ENCODE measurements at regions not wholly inside any gene's neighbourhood (a gene's known extent, or its start where the extent isn't known, plus 50 kb on each side); places are given as distances from the start of the nearest gene placed in this dataset.

GRCh38 chr2:217687771-217688170 is 315.0 kb downstream of the TNS1 start:
- DNase-seq, result no peak

DNA sequence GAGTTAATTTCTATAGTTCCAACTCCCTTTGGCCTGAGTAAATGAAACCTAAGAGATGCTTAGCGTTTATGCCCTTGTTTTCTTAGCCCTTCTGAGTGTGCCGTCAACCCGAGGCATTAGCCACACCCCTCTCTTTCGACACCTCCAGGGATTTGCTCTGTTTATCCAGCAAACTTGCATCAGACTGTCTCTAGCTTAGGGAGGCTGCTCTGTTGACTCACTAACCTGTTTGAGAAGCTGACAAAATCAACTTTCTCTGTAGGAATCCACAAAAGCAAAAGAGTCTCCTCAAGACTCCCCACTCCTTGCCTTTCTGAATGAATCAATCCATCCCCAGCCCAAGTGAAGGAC is 317.6 kb downstream of the TNS1 start:
- no peak for DNase-seq

DNA sequence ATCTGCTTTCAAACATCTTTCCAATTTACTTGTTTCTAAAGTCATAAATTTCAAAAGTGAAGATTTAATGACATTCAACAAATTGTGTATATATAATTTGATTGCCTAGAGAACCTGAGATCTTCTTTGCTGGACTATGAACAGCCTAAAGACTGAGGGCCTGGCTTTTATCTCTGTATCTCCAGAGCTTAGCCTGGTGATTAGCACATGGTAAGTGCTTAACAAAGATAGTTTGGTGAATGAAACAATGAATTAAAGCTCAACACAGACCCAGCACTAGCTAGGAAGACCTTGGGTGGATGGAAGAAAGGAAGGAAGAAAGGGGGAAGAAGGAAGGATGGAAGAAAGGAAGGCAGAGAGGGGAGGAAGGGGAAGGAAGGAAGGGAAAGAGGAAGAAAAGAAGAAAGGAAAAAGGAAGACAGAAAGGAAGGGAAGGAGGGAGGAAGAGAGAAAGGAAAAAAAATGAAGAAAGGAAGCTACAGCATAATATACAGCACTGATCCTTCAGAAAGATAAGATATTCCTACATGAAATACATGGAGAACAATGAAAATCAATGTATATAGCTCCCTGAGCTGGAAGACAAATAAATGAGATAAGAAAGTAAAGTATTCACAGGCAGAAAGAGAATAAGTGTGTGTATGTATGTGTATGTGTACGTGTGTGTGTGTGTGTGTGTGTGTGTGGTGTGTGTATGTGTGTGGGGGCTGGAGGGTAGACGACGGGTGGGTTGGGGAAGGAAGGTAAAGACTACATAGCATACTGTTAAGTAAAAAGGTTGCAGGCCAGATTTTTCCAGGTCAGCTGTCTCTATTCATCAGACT is 318.2 kb downstream of the TNS1 start:
- no peak for DNase-seq

DNA sequence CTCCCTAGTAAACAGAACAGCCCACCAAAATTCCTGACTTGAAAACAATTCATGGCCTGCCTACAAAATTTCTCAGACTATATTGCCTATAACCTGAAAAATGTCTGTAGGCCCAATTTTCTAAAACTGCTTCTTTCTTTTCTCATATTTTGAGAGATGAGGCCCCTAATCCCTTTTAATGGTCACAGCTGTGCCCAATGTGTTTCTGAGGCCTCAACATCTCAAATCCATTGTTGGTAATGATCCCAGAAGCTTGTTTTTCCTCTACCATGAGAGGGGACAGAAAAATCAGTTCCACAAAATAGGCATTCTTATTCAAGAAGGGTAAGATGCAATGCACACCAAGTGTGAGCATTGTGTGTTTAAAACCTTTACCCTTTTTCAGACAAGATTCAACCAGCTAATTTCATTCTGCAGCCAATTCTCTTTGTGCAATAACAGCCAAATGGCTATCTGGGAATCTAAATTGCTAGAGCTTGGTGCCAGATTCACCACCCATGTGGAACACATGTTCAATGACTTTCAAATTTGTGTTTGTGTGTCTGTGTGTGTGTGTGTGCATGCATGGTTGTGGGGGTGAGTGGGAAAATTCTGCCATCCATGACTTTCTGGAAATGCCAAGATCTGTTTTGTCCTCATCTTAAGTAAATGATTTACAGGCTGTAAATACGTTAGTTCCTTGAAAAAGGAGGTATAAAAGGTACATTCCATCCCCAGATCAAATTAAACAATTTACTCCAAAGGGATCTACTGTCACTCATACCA is 319.5 kb downstream of the TNS1 start:
- DNase-seq, result no peak

DNA sequence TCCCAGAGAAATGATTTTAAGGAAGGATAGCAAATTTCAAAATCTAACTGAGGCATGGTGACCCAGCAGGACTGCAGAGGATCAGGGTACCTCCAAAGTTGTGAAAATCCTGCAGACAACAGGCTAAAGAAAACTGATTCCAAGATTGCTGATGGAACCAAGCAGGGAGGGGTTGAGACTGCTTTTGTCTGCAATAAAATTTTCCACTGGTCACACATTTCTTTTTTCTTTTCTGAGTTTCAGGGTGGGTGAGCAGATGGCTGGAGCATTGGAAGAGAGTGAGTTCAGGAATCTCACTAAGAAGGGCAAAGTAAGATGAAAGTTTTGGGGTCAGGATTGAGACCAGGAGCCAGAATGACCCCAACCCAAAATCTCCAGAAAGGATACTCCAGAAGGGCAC is 321.0 kb downstream of the TNS1 start:
- no peak for DNase-seq

- no peak for DNase-seq
Observed at GRCh38 chr2:217680381-217680780, 322.4 kb downstream of the TNS1 start.

- DNase-seq, result no peak
Observed at GRCh38 chr2:217673627-217674026, 329.2 kb downstream of the TNS1 start.

- no peak for DNase-seq
Observed at GRCh38 chr2:217672472-217672871, 330.3 kb downstream of the TNS1 start.

GRCh38 chr2:217671871-217672270 is 330.9 kb downstream of the TNS1 start:
- DNase-seq, result no peak

- no peak for DNase-seq
Observed at GRCh38 chr2:217671075-217671474, 331.7 kb downstream of the TNS1 start.

GRCh38 chr2:217669831-217670230 is 333.0 kb downstream of the TNS1 start:
- DNase-seq, result no peak

- DNase-seq, result no peak
Observed at GRCh38 chr2:217667512-217667911, 335.3 kb downstream of the TNS1 start.

DNA sequence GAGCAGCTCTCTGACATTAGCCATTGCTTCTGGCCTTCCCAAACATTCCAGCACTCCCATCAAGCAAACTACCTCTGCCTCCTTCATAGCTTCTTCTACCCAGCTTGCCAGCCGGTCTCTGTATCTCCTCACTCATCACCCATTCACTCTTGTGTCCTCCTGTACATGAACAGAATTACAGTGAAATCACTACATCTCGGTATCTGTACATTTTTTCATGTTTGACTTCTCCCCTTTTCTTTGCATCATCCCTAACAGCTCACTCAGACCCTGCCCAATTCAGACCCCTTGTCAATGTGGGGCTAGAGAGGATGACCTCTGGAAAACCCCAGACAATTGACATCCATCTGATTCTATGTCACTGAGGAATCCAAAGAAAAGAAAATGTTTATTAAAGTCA is 335.8 kb downstream of the TNS1 start:
- no peak for DNase-seq

GRCh38 chr2:217666338-217666737 is 336.5 kb downstream of the TNS1 start:
- no peak for DNase-seq

GRCh38 chr2:217664761-217665160 is 338.0 kb downstream of the TNS1 start:
- no peak for DNase-seq

DNA sequence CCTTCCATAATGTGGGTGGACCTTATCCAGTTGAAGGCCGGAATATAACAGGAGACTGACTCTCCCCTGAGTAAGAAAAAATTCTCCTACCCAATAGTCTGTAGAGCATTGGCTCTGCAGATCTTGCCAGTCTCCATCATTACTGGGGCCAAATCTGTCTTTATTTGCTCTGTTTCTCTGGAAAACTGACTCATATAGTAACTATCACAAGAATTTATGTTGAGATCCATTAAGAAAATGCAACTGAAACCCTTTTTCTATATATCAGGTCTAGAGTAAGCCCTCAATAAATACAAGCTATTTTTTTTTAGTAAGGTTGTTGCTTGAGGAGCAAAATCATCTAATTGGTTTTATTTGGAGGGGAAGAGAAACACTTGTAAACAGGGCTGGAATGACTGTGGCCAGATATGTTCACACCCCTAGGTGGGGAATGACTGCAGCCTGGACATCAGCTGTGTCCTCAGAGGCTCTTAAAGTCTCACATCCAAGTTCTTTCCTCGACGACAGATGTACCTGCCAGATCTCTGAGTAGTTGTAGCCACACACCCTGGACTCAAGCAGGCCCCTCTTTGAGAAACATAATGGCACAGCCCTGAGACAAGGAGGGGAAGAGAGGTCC is 339.7 kb downstream of the TNS1 start:
- DNase-seq, result no peak

DNA sequence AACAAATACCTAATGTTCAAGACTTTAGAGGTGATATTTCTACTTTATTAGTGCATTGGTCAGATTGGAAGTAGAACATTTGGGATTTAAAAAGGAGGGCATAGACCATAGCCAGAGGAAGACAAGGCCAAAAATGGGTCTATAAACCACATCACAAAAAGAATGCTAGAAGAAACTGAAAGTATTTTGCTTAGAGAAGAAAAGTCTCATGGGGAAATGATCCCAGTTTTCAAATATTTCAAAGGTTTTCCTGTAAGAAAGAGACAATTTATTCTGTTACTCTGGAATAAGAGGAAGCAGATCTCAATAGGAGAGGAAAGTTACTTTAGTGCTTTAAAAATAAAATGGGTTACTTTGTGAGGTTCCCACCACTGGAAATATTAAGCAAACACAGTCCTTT is 341.4 kb downstream of the TNS1 start:
- no peak for DNase-seq

DNA sequence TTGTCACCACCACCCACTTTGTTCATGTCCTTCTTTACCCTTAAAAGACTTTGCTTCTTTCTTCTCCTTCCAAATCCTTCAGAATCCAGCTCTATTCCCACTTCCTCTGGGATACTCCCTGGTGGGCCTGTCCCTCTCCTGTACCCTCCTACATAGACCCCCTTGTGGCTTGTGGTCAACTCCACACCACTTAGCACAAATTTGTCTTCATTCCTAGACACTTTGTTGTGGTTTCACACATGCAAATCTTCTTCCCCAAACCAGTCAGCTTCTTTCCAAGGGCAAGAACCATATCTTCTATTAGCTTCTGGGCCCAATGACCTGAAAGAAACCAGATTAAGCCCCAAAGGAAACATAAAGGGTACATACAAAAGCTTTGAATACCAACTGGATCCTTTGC is 342.4 kb downstream of the TNS1 start:
- DNase-seq, result no peak

- DNase-seq, result no peak
Observed at GRCh38 chr2:217658806-217659205, 344.0 kb downstream of the TNS1 start.

GRCh38 chr2:217657252-217657651 is 345.5 kb downstream of the TNS1 start:
- DNase-seq, result no peak

- DNase-seq, result no peak
Observed at GRCh38 chr2:217656316-217656715, 346.5 kb downstream of the TNS1 start.

- DNase-seq, result no peak
Observed at GRCh38 chr2:217655651-217656050, 347.1 kb downstream of the TNS1 start.

DNA sequence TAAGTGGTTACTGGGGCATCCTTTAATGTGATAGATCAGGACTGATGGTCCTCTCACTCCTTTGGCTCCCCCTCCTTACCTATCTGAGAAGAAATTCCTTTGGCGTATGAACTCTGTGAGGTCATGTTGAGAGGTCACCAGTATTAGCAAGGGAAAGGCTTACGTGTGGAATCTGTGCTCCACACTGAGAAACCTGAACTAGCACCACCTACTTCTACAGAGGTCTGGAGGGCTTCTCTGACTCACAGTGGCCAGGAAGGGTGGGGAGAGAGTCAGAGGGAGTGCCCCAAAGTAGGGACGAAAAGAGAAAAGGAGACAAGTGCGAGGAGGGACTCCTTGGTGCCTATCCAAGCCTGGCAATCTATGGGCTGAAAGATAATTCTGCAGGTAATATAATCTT is 348.6 kb downstream of the TNS1 start:
- DNase-seq, result no peak
